ENCODE measurements at regions not wholly inside any gene's neighbourhood (a gene's known extent, or its start where the extent isn't known, plus 50 kb on each side); places are given as distances from the start of the nearest gene placed in this dataset.
"Not testable (repeated sequence)": the region's sequence is repeated elsewhere in the genome, so short reads cannot be mapped to it uniquely, and the experiment has no call there.

GRCh38 chr1:96915701-96916100 lies 194.1 kb downstream of the PTBP2 start:
- TF ChIP-seq POLR2A (IDR thresholded peaks at IDR 0.05; ENCODE audit: extremely low read depth, insufficient read length); CTCF (IDR thresholded peaks at IDR 0.05; ENCODE audit: low read depth, low read length); MAX (IDR thresholded peaks at IDR 0.05; ENCODE audit: low read depth, low read length): not testable (repeated sequence)
